HG02623 (cell line): ENCODE measurements at regions not wholly inside any gene's neighbourhood (a gene's known extent, or its start where the extent isn't known, plus 50 kb on each side); places are given as distances from the start of the nearest gene placed in this dataset.

ENCODE experiments used
- ATAC-seq: cut with Tn5 transposase; IDR thresholded peaks from one replicate; pipeline ENCODE4 v1.9.1; 2021; ENCODE audit warnings: moderate library complexity; ENCODE audit not compliant: unreplicated experiment

DNA sequence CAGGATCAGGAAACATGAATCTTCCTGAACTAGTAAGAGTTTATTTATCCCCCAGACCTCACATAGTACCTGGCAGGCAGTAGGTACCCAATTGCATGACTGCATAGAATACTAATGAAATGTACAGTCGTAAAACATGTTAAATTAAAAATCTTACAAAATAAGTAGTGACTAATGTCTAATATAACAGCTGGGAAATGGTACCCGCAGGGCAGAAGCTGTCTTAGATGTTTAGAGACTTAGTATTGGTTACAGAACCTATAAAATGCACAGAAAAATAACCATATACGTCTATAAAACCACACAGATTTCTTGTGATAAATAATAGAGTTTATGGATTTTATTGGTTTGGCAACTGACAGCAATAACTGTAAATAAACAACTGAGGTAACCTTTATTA is 139.1 kb upstream of the GMDS start:
- ATAC-seq = no peak

- ATAC-seq = no peak
Measured at GRCh38 chr6:2381872-2382661, 136.7 kb upstream of the GMDS start.

DNA sequence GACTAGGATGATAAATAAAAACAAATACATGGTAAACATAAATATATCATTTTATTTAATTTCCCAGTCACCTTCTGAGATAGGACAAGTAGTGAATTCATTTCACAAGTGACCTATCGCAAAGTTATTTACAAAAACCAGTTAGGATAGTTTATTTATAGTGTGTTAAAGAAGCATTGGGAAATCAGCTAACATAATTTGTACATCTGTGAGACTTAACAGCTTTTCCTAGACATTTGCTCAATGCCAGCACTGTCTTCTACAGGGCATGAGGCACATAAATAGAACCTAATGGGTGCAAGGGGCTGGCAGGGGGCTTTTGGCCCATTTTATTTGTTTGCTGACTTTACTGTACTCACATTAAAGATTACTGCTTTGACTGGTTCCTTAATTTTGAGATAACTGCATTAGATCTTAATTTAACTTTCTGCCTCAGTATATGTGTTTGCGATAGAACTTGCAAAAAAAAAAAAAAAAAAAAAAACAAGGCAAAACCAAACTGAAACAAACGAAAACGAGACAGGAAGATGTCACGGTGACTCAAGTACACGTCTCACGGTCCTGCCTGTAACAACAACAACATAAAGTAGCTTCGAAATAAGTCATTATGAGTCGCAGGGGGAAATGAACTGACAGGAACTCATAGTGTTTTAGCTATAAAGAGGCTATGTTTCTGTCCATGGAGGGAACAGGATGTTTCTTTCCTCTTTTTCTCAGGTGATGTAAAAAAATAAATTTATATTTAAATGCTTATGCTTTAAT is 133.7 kb upstream of the GMDS start:
- ATAC-seq = no peak

DNA sequence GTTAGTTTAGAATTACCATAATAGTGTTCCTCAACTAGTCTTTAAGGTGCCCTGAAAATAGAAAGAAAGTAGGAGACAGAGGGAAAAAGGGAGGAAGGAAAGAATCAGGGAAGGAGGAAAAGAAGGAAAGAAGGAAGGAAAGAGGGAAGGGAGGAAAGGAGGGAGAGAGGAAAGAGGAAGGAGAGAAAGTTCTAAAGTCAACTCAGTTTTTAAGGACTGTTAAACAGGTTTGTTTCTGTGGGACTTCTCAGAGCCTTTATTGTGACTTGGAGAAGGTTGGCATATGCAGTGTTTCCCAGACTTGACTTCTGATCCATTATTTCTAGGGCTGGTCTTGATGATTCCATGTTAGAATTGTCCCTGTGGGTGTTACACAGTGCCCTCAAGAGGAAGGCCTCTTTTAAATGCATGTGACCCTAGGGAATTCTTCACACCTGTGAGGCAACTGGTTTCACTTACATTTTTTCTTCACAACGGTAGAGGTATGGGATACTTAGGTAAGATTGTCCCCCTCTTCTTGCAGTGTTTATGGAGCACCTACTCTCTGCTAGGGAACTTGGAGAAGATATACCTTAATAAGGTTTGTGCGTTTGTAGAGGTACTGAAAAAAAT is 132.7 kb upstream of the GMDS start:
- ATAC-seq = no peak

DNA sequence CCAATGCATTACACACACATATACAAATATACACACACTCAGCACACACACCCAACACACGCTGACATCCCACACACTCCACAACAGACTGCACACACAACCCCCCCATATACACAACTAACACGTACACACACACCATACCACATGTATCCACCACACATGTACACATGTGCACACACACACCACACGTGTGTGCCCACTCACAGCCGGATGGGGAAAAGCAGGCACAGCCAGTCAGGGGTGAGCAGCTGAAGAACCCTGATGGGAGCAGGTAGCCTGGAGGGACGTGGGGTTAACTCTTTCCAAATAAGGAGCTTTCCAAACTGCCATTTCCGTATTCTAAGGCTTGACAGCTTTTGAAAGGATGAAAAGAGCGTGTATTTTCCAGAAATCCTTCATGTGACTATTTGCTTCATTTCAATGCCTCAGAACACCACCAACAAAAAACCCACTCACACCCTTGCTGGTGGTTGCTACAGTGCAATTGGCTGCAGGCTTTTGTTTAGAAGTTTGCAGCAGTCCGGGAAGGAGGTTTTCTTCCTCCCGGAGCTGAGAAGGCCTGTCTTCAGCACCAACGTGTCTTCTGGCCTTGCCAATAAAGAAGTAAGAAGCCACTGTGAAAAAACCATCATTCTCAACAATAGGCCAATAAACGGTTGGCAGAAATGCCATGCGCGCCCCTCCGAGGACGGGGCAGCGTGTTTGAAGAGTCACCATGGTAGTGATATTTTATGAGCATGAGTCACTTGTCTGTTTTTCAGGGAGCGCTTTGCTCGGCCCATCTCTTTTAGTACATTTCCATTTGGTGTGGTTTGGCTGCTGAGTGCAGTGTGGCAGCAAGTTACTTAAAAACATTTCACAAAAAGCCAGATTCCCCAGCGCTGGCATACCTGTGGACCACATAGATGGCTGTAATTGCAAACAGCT is 131.3 kb upstream of the GMDS start:
- ATAC-seq = no peak

GRCh38 chr6:2375443-2375842 is 130.0 kb upstream of the GMDS start:
- ATAC-seq = no peak

DNA sequence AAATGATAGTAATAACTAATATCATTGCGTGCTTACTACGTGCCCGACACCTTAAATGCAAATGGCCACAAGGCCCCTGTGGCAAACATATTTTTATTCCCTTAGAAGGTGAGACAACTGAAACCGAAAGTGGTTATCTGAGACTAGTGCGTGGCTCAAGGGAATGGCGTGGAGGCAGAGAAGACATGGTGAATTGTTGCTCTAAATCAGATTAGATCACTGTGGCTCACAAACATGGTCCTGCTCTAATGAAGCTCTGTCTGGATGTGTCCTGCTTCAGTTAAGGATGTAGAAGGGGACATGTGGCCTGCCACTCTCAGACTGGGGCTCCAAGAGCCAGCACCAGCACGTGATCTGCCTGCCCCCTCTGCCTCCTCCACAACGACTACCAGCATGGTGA is 124.2 kb upstream of the GMDS start:
- ATAC-seq = no peak

DNA sequence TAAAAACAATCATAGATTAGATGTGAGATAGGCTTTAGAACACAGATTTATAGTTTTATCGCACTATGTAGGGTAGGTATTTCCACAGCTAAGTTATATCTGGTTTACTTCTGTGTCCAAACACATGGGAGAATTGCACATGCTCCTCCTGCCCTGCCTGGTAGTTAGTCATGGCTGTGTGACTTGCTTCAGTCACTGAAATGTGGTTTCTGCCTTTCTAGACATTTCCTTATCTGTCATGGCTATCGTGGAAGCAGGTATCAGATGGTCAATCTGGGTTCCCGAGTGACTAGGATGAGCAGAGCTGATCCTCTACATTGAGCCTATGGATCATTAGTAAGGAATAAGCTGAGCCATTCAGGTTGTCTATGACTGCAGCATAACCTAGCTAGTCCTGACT is 117.8 kb upstream of the GMDS start:
- no peak for ATAC-seq

DNA sequence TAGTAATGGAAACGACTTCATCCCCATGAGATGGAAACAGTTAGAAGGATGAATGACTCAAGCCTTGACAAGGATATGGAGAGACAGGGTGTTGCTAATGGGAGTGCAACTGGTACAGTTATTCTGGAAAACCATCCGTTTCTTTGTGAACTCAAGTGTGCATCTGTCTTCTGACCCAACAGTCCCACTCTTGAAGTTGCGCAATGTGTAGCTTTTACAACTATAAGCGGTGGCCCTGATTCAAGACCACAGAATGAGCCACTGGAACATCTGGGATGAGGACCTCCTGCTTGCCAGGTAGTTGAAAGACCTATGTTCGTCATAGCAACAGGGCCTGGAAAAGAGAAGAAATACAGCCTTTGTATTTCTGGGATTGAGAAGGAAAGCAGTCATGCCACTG is 115.8 kb upstream of the GMDS start:
- no peak for ATAC-seq

DNA sequence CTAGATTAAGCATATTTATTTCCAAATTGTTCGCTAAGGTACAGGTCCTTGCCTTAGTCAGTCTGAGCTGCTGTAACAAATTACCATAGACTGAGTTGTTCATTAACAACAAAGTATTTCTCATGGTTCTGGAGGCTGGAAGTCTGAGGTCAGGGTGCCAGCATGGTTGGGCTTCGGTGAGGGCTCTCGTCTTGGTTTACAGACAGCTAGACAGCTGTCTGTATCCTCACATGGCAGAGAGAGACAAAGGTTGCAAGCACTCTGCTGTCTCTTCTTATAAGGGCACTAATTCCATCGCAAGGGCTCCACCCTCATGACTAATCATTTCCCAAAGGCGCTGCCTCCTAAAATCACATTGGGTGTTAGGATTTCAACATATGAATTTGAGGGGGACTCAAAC is 115.3 kb upstream of the GMDS start:
- ATAC-seq = no peak

DNA sequence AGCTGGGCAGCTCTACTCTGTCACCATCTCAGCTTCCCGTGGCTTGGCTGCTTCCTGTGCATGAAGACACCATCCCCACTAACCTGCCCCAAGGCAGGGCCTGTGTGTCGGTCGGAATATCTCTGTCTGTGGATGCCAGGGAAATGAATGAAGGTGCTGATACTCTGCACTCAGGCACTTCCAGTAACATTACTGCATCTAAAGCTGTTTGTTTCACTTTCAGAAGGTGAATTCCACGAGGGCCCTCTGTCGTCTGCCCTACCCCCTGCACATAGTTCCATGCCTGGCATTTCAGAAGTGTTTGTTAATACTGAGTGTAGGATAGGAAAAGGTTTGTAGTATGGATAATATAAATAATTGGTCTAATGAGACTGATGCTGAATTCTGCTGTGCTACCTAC is 114.7 kb upstream of the GMDS start:
- ATAC-seq = no peak

DNA sequence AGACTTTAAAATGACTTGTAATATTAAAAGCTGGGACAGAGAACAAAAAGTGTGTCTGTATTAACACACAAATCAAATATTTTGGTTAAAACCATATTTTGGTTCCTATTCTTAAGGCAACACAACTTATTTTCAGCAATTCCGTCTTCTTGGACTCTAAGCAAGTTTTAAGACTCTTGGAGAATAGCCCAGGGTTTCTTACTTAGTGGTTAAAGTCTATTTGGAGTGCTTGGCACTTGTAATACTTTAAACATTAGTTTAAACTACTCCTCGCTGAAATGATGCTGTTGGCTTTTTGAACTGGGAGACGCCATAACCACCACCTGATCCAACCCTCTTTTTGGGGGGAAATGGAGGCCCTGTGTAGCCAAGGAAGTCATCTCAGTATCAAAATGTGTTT is 109.7 kb upstream of the GMDS start:
- no peak for ATAC-seq

GRCh38 chr6:2354138-2354491 is 108.7 kb upstream of the GMDS start:
- ATAC-seq = no peak

GRCh38 chr6:2353412-2354137 is 108.2 kb upstream of the GMDS start:
- ATAC-seq = no peak

DNA sequence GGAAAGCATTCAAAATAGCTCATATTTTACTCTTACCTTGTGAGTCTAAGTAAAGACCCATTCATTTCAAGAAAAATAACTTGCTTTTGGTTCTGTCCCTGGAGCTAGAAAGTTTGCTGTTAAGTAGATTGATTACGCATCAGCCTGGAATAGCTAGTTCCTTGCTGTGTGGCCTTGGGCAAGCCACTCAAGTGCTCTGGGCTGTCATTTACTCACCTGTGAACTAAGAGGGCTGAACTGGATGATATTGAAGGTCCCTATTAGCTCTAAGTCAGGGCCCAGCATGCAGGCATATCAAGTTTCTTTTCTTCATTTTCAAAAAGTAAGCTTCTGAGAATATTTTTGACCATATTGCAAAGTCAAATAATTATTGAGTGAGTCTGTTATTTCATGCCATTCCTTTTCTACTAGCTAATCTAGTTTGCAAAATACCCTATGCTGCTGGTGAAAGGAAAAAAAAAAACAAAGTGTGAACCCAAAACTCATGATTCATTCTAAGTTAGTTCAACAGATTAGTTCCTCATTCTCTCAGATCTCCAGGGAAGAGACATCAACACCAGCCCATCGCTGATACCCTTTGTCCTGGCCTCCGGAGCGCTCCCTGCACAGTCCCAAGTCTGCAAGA is 106.5 kb upstream of the GMDS start:
- ATAC-seq = no peak

DNA sequence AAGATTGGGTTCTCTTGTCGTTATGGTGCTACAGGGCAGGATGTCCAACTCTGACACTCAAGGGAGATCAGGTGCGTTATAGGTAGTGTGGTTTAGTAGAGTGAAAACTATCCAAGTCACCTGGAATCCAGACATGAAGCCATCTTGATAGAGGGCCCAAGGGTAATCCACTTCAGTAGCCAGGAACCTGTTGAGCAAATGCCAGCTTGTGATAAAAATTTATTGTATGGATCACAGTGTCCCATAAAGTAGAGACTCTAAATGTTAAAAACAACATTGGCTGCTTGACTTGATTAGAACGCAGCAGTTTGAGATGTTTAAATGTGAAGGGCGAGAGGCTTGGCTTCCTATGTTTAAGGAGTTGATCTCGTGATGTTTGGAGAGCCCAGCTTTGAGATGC is 105.7 kb upstream of the GMDS start:
- ATAC-seq = no peak

DNA sequence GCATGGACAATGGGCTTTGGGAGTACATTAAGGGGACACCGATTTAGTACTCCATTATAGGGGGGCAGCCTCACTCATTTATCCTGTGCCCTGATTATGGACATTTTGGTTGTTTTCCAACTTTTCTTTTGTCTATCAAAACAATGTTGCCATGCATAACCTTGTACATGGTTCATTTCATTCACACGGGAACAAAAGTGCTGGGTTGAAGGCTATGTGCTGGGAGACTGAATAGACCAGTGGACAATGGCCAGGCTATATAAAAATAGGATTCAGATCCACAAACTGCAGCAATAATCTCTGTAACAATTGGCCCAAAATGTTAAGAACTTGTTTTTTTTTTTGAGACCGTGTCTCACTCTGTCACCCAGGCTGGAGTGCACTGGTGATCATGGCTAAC is 100.7 kb upstream of the GMDS start:
- ATAC-seq = no peak

DNA sequence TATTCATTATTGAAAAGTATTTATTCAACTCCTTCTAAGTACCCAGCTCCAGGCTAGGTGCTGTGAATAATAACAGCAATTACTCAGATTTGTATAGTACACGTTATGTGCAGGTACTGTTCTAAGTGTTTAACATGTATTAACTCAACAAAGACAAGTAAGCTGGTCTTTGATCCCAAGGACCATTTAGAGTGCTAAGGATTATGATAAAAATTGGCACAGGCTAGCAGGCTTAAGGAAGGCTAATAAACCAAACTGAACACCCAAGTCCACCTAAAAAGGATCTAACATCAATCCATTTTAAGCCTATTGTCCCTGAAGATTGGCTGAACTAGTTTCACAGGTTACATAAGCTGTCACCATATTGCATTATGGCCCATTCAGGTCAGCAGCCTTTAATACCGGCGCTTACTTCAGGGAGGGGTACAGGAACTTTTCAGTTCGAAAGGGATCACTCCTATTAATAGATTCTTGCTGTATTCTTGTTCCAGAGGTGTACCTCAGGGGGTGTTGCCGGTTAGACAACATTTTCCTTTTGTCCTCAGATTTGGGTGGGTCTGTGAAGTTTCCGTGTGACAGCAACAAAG is 99.0 kb upstream of the GMDS start:
- no peak for ATAC-seq

- ATAC-seq = no peak
Measured at GRCh38 chr6:2327591-2327990, 82.2 kb upstream of the GMDS start.
